Cardiac muscle cell (in vitro differentiated cells and primary cell): ENCODE measurements at regions not wholly inside any gene's neighbourhood (a gene's known extent, or its start where the extent isn't known, plus 50 kb on each side); places are given as distances from the start of the nearest gene placed in this dataset.

Source experiments
- DNase-seq, 2 donors: peaks; one replicate each; pipeline versions ENCODE4 v3.0.0 to v3.0.0-alpha.2; 2010 to 2017; ENCODE audit warnings: low read depth in 1 of 2, low spot score in 1 of 2
- H3K27ac ChIP-seq: fragments of 200-600 bp; sonication (generic); 2 replicates; pipeline ENCODE4 v1.5.1; 2016
- H3K27me3 ChIP-seq: fragments of 200-600 bp; sonication (generic); 2 replicates; pipeline ENCODE4 v1.6.0; 2016; ENCODE audit warnings: control low read depth
- H3K36me3 ChIP-seq: fragments of 200-600 bp; sonication (generic); 2 replicates; pipeline ENCODE4 v1.5.1; 2016; ENCODE audit warnings: control low read depth
- H3K4me1 ChIP-seq: fragments of 200-600 bp; sonication (generic); 2 replicates; pipeline ENCODE4 v1.8.1; 2017; ENCODE audit warnings: low read depth, mild to moderate bottlenecking, mixed run types
- H3K4me3 ChIP-seq: fragments of 200-600 bp; sonication (generic); 2 replicates; pipeline ENCODE4 v1.5.1; 2016; ENCODE audit warnings: mild to moderate bottlenecking
- H3K9me3 ChIP-seq: fragments of 200-600 bp; sonication (generic); 2 replicates; pipeline ENCODE4 v1.5.1; 2017; ENCODE audit warnings: low read depth, mild to moderate bottlenecking, control low read depth
- CTCF ChIP-seq: IDR thresholded peaks from 2 replicates; pipeline ENCODE4 v1.5.1; 2012; ENCODE audit warnings: low read depth, mild to moderate bottlenecking, low read length

- TF ChIP-seq CTCF = no peak
These were observed 1734.4 kb downstream of the LRRC4C start for GRCh38 chr11:39725081-39725480.

DNA sequence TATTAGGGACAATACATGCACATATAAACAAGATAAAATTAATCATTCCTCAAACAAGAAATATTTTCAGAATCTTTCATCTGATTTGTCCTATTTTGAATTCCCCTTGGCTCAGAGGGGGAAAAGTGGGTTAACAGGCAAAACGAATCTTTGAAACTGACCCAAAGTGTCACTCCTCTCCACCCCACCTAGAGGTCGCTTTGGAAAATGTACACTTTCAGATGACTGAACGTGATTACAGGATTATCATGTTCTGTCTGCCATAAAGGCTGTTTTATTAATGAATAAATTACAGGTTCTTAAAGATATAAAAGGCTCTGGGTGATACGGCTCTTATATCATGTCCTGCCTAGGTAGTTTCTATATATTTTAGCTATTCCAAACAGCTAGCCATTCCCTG is 1735.0 kb downstream of the LRRC4C start:
- Histone ChIP-seq H3K4me1 (peaks cover 11% of the 10 kb centered on the region), H3K4me3 (no peak overlapping the region), H3K27ac (no peak overlapping the region), H3K27me3 (no peaks in the 10 kb centered on the region), H3K9me3 (no peaks in the 10 kb centered on the region), H3K36me3 (no peaks in the 10 kb centered on the region)
- TF ChIP-seq CTCF = no peak
- DNase-seq = no peak

More at GRCh38 chr11:39725081-39725480, 1734.4 kb downstream of the LRRC4C start:
- Histone ChIP-seq H3K27ac (no peak overlapping the region), H3K27me3 (no peaks in the 10 kb centered on the region), H3K9me3 (no peaks in the 10 kb centered on the region), H3K4me1 (peaks cover 11% of the 10 kb centered on the region), H3K4me3 (no peak overlapping the region), H3K36me3 (no peaks in the 10 kb centered on the region)
- no peak for DNase-seq

GRCh38 chr11:39712581-39712980 is 1746.9 kb downstream of the LRRC4C start:
- no peak overlapping the region for H3K4me3 ChIP-seq
- H3K27me3 ChIP-seq = no peaks in the 10 kb centered on the region
- DNase-seq = no peak
- H3K36me3 ChIP-seq = no peaks in the 10 kb centered on the region
- TF ChIP-seq CTCF = no peak
- no peak overlapping the region for H3K27ac ChIP-seq
- H3K9me3 ChIP-seq = no peaks in the 10 kb centered on the region
- no peaks in the 10 kb centered on the region for H3K4me1 ChIP-seq

DNA sequence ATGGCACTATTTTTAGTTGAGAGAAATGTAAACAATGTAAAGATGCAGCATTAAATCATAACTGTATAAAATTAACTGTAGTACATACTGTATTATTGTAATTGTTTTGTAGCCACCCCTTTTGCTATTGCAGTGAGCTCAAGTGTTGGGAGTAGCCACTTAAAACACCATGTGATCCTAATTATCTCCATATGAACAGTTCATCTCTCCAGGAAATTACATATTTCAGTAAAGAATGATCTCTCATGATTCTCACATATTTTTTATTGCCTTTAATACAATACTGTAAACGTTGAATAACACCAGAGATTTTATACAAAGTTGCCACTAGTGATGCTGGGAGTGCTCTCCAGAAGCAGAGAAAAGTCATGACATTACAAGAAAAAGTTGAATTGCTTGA is 1768.6 kb downstream of the LRRC4C start:
- H3K4me1 ChIP-seq = no peaks in the 10 kb centered on the region
- TF ChIP-seq CTCF = no peak

DNA sequence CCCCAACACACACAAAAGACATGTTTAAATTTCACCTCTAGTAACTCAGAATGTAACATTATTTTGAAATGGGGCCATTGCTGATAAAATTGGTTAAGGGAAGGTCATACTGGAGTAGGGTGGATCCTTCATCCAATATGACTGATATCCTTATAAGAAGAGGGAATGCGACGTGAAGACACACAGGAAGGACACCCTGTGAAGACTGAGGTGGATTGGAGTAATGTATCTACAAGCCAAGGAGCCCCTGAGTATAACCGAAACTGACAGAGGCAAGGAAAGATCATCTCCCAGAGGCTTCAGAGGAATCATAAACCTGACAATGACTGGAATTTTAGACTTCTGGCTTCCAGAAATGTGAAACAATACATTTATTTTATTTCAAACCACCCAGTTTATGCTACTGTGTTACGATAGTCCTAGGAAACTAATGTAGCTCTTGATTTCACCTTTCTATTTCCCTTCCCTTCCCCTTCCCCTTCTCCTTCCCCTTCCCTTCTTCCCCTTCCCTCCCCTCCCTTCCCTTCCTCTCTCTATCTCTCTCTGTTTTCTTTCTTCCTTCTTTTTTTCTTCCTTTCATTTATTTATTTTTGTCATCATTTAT is 1775.4 kb downstream of the LRRC4C start:
- TF ChIP-seq CTCF = no peak
- no peaks in the 10 kb centered on the region for H3K36me3 ChIP-seq

More for the DNA sequence above, 1768.6 kb downstream of the LRRC4C start:
- H3K36me3 ChIP-seq = no peaks in the 10 kb centered on the region
- no peak overlapping the region for H3K27ac ChIP-seq
- no peaks in the 10 kb centered on the region for H3K9me3 ChIP-seq
- no peaks in the 10 kb centered on the region for H3K27me3 ChIP-seq
- no peak overlapping the region for H3K4me3 ChIP-seq
- DNase-seq = no peak

More for the DNA sequence above, 1775.4 kb downstream of the LRRC4C start:
- H3K4me3 ChIP-seq = no peak overlapping the region
- H3K9me3 ChIP-seq = no peaks in the 10 kb centered on the region
- H3K4me1 ChIP-seq = no peaks in the 10 kb centered on the region
- DNase-seq = no peak
- H3K27me3 ChIP-seq = no peaks in the 10 kb centered on the region
- H3K27ac ChIP-seq = no peak overlapping the region
